ENCODE measurements at regions not wholly inside any gene's neighbourhood (a gene's known extent, or its start where the extent isn't known, plus 50 kb on each side); places are given as distances from the start of the nearest gene placed in this dataset.
A peak's percentile ranks its signal among the peaks of the same experiment; 100 is the strongest.

DNA sequence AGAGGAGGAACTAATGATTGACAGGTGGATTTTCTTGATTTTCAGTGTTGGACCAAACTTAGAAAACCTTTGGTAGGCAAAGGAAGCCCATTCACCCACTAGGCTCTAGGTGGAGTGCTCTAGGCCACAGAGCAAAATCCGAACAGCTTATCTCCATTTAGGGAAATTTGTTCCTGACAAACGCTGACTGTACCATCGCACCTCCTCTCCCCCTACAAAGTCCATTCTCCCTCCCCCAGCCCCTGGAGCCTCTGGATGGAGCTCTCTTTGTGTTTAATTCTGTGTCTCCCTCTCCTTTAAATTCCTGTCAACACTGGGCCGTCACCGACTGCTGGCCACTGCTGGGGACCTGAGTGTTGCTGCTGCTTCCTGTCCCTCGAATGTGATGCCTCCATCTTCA is 350.1 kb upstream of the IRX2 start:
- Mint-ChIP-seq H3K9me3 (no peaks in the 10 kb centered on the region), H3K4me1 (peaks cover 71% of the 10 kb centered on the region), H3K27me3 (ENCODE audit: low read depth, poor library complexity) (peaks cover 50% of the 10 kb centered on the region), H3K27ac (peak overlapping the region; percentile 26), H3K4me3 (no peak overlapping the region), H3K36me3 (ENCODE audit: low read depth) (no peaks in the 10 kb centered on the region)
- no peak for TF ChIP-seq CTCF (IDR thresholded peaks at IDR 0.05)
- no peak for DNase-seq

GRCh38 chr5:3100921-3101551 is 349.6 kb upstream of the IRX2 start:
- no peak for TF ChIP-seq CTCF (IDR thresholded peaks at IDR 0.05)
- Mint-ChIP-seq H3K4me1 (peaks cover 69% of the 10 kb centered on the region), H3K36me3 (ENCODE audit: low read depth) (no peaks in the 10 kb centered on the region), H3K4me3 (no peak overlapping the region), H3K27ac (no peak overlapping the region), H3K27me3 (ENCODE audit: low read depth, poor library complexity) (peaks cover 51% of the 10 kb centered on the region), H3K9me3 (no peaks in the 10 kb centered on the region)
- DNase-seq = no peak

DNA sequence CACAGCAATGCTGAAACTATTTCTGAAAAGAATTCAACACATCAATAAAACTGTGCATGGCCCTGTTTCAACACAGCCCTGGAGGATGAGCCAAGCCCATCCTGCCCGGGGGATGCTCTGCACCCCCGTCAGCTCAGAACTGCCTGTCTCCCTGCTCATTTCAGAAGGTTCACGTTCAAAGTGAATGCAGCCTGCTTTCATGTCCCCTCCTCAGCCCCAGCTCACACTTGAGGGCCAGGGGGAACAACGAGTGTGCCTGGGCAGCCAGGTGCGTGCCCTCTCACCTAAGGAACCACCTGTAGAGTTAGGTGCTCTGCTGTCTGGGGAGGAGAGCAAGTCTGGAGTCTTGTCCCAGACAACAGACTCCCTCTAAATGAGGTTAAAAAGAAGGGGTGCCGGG is 348.5 kb upstream of the IRX2 start:
- Mint-ChIP-seq H3K27me3 (ENCODE audit: low read depth, poor library complexity) (peaks cover 56% of the 10 kb centered on the region), H3K4me3 (no peak overlapping the region), H3K9me3 (no peaks in the 10 kb centered on the region), H3K4me1 (peaks cover 58% of the 10 kb centered on the region), H3K36me3 (ENCODE audit: low read depth) (no peaks in the 10 kb centered on the region), H3K27ac (no peak overlapping the region)
- DNase-seq = no peak
- TF ChIP-seq CTCF (IDR thresholded peaks at IDR 0.05) = no peak

GRCh38 chr5:3099526-3099925 is 348.0 kb upstream of the IRX2 start:
- no peak for TF ChIP-seq CTCF (IDR thresholded peaks at IDR 0.05)
- DNase-seq = no peak
- no peak overlapping the region for H3K27ac Mint-ChIP-seq
- peaks cover 53% of the 10 kb centered on the region for H3K27me3 Mint-ChIP-seq (ENCODE audit: low read depth, poor library complexity)
- no peak overlapping the region for H3K4me3 Mint-ChIP-seq
- H3K4me1 Mint-ChIP-seq = peaks cover 54% of the 10 kb centered on the region
- no peaks in the 10 kb centered on the region for H3K9me3 Mint-ChIP-seq
- H3K36me3 Mint-ChIP-seq (ENCODE audit: low read depth) = no peaks in the 10 kb centered on the region

DNA sequence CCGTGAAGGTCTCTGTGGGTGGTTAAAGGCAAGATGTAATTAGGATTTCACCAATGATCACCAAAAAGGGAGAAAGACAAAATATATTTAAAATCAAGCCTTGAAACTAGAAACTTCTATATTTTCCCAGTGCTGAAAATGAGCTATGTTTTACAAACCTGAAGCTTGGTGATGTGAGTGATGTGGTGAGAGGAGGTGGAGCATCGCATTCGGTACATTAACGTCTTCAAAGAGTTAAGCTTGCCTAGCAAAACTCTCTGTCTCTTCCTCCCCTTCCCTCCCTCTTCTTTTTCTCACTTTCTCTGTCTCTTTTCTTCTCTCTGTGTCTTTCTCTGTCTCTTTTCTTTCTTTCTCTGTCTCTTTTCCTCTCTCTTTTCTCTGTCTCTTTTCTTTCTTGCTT is 347.3 kb upstream of the IRX2 start:
- Mint-ChIP-seq H3K4me1 (peaks cover 46% of the 10 kb centered on the region), H3K4me3 (no peak overlapping the region), H3K36me3 (ENCODE audit: low read depth) (no peaks in the 10 kb centered on the region), H3K27me3 (ENCODE audit: low read depth, poor library complexity) (peaks cover 56% of the 10 kb centered on the region), H3K27ac (peak overlapping the region; percentile 9), H3K9me3 (no peaks in the 10 kb centered on the region)
- DNase-seq = no peak
- TF ChIP-seq CTCF (IDR thresholded peaks at IDR 0.05) = no peak

GRCh38 chr5:3092664-3093063 is 341.2 kb upstream of the IRX2 start:
- Mint-ChIP-seq H3K4me3 (no peak overlapping the region), H3K27me3 (ENCODE audit: low read depth, poor library complexity) (peaks cover 34% of the 10 kb centered on the region), H3K36me3 (ENCODE audit: low read depth) (no peaks in the 10 kb centered on the region), H3K27ac (no peak overlapping the region), H3K4me1 (peaks cover 10% of the 10 kb centered on the region), H3K9me3 (no peaks in the 10 kb centered on the region)
- DNase-seq = no peak
- TF ChIP-seq CTCF (IDR thresholded peaks at IDR 0.05) = no peak
